Heart left ventricle (tissue), 13 donors: ENCODE measurements at regions not wholly inside any gene's neighbourhood (a gene's known extent, or its start where the extent isn't known, plus 50 kb on each side); places are given as distances from the start of the nearest gene placed in this dataset.

ENCODE experiments used
- CTCF ChIP-seq, 12 donors: fragments of 200-600 bp; sonication (generic) in 4 of 12; IDR thresholded peaks; one replicate each; pipeline versions ENCODE4 v1.5.0 to v1.8.0; 2018 to 2022; ENCODE audit warnings: antibody characterized with exemption in 12 of 12, mild to moderate bottlenecking in 5 of 12
- POLR2A ChIP-seq, 2 donors: fragments of 450-650 bp; IDR thresholded peaks; one replicate each; pipeline ENCODE4 v1.6.1; 2017; ENCODE audit warnings: antibody characterized with exemption in 2 of 2, mild to moderate bottlenecking in 2 of 2, moderate library complexity in 2 of 2
- donor health status: ischemic (EF 13 %, LVEDD 7.1; RV severe dilation, severe dysfunction).
- donor health status: DM: no; HTN: yes; CAD: no.
- donor health status: DM: no; HTN: no; CAD: no.
- donor health status: ischemic (EF 25% LVEDD 6.9; RV normal size, moderate dysfunction).
- donor health status: ischemic (EF 25% LVEDD 5.7; RV mildly dilated, moderate dysfunction).
- donor health status: ischemic (EF 35%, LVEDD 5.7; RV mildly dilated, moderate dysfunction).
- donor health status: nonischemic (EF 11% LVEDD 7.7; RV severe dilation, severe dysfunction).
- donor health status: DM: yes; HTN: yes; CAD: no.
- donor health status: PGD.
- donor health status: ischemic (EF 29% LVEDD 5.4; RV normal size, mild dysfunction).
- donor health status: nonischemic (EF 23%, LVEDD 6.1; RV moderate dilation, normal function).

- TF ChIP-seq CTCF (IDR thresholded peaks at IDR 0.05) (no peak), POLR2A (IDR thresholded peaks at IDR 0.05) (no peak)
These were observed 254.5 kb downstream of the SKIDA1 start for GRCh38 chr10:21270976-21271375.
